ENCODE measurements at regions not wholly inside any gene's neighbourhood (a gene's known extent, or its start where the extent isn't known, plus 50 kb on each side); places are given as distances from the start of the nearest gene placed in this dataset.

DNA sequence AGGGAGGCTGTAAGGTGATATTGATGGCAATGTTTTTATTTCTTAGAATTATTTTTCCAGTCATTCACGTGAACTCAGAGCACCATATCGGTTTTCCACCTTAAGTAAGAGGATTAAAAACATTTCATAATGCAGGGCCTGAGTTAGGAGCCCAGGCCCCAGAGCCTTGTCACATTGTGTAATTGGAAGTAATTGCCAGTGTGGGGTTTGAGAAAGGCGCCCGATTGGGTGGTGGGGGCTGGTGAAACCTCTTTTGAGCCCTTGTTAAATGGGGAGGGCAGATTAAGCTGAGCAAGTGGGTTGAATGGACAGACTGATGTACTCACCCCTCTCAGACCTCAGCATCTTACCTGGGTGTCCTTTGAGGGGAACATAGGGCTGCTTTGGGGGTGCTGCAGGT, 116.7 kb upstream of the PITX1 start:
- Histone ChIP-seq H3K36me3 (ENCODE audit: insufficient read depth, low read length) (no peaks in the 10 kb centered on the region), H4K20me1 (ENCODE audit: insufficient read depth, low read length) (no peaks in the 10 kb centered on the region), H3K9ac (ENCODE audit: low read depth, low read length) (no peak overlapping the region), H3K79me2 (ENCODE audit: insufficient read depth, low read length) (no peaks in the 10 kb centered on the region), H3K9me3 (ENCODE audit: insufficient read depth, low read length, severe bottlenecking) (peaks cover 2% of the 10 kb centered on the region), H3K4me3 (ENCODE audit: low read depth in 1 of 2, low read length in 2 of 2) (no peak overlapping the region), H2AFZ (ENCODE audit: low read depth, low read length) (no peak overlapping the region), H3K4me2 (ENCODE audit: insufficient read depth, low read length) (no peak overlapping the region), H3K27me3 (ENCODE audit: insufficient read depth, low read length, poor library complexity) (peaks cover 2% of the 10 kb centered on the region), H3K27ac (ENCODE audit: low read length) (no peak overlapping the region), H3K4me1 (ENCODE audit: insufficient read depth, low read length) (no peaks in the 10 kb centered on the region)
- TF ChIP-seq, protein P1, sequence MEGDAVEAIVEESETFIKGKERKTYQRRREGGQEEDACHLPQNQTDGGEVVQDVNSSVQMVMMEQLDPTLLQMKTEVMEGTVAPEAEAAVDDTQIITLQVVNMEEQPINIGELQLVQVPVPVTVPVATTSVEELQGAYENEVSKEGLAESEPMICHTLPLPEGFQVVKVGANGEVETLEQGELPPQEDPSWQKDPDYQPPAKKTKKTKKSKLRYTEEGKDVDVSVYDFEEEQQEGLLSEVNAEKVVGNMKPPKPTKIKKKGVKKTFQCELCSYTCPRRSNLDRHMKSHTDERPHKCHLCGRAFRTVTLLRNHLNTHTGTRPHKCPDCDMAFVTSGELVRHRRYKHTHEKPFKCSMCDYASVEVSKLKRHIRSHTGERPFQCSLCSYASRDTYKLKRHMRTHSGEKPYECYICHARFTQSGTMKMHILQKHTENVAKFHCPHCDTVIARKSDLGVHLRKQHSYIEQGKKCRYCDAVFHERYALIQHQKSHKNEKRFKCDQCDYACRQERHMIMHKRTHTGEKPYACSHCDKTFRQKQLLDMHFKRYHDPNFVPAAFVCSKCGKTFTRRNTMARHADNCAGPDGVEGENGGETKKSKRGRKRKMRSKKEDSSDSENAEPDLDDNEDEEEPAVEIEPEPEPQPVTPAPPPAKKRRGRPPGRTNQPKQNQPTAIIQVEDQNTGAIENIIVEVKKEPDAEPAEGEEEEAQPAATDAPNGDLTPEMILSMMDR (IDR thresholded peaks at IDR 0.05; ENCODE audit: borderline replicate concordance, extremely low read depth, low read length, poor library complexity, severe bottlenecking): no peak
- TF ChIP-seq EZH2 (IDR thresholded peaks at IDR 0.05; ENCODE audit: borderline replicate concordance, low read depth, low read length, severe bottlenecking): no peak
- DNase-seq (no peak), ATAC-seq (ENCODE audit: insufficient read depth, low read depth) (no peak)

DNA sequence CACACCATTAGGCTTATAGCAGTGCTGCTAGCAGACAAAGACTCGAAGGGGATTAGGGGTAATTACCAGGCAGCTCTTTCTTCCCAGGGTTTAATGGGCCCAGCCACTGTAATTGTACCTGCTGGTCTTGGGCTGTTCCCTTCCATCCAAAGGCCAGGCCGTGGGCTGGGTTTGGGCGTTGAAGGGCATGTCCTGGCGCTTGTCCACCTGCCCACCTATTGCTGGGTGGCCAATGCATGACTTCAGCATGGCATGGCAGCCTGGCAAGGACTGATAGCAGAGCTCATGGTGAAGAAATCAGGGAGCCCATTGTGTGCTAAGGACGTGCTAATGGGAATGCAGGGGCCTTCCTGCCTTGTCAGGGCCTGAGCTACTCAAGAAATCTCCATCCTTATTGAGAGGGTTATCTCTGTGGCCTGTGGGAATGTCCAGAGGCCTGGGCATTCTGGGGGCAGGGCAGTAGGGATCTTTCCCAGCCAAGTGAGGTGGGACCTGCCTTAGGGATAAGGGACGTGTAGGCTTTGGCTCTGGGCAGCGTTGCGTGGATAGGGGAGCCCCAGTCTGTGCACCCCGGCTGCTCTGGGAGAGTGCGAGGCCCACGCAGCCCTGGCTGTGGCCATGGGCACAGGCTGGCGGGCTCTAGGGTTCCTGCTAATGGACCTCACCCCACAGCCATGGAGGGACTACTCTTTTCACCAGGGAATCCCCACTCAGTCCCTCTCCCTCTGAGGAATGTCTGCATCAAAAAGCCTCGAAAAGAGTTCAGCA, 116.1 kb upstream of the PITX1 start:
- no peak overlapping the region for H3K4me2 ChIP-seq (ENCODE audit: insufficient read depth, low read length)
- no peak overlapping the region for H3K9ac ChIP-seq (ENCODE audit: low read depth, low read length)
- no peaks in the 10 kb centered on the region for H4K20me1 ChIP-seq (ENCODE audit: insufficient read depth, low read length)
- no peak for TF ChIP-seq EZH2 (IDR thresholded peaks at IDR 0.05; ENCODE audit: borderline replicate concordance, low read depth, low read length, severe bottlenecking)
- TF ChIP-seq, protein P1 (IDR thresholded peaks at IDR 0.05; ENCODE audit: borderline replicate concordance, extremely low read depth, low read length, poor library complexity, severe bottlenecking): no peak
- H3K4me3 ChIP-seq (ENCODE audit: low read depth in 1 of 2, low read length in 2 of 2): no peak overlapping the region
- H3K4me1 ChIP-seq (ENCODE audit: insufficient read depth, low read length): no peaks in the 10 kb centered on the region
- no peak for ATAC-seq (ENCODE audit: insufficient read depth, low read depth)
- no peak overlapping the region for H2AFZ ChIP-seq (ENCODE audit: low read depth, low read length)
- H3K36me3 ChIP-seq (ENCODE audit: insufficient read depth, low read length): no peaks in the 10 kb centered on the region
- H3K27me3 ChIP-seq (ENCODE audit: insufficient read depth, low read length, poor library complexity): peaks cover 6% of the 10 kb centered on the region
- H3K79me2 ChIP-seq (ENCODE audit: insufficient read depth, low read length): no peaks in the 10 kb centered on the region
- H3K27ac ChIP-seq (ENCODE audit: low read length): no peak overlapping the region
- DNase-seq: no peak
- peaks cover 2% of the 10 kb centered on the region for H3K9me3 ChIP-seq (ENCODE audit: insufficient read depth, low read length, severe bottlenecking)

DNA sequence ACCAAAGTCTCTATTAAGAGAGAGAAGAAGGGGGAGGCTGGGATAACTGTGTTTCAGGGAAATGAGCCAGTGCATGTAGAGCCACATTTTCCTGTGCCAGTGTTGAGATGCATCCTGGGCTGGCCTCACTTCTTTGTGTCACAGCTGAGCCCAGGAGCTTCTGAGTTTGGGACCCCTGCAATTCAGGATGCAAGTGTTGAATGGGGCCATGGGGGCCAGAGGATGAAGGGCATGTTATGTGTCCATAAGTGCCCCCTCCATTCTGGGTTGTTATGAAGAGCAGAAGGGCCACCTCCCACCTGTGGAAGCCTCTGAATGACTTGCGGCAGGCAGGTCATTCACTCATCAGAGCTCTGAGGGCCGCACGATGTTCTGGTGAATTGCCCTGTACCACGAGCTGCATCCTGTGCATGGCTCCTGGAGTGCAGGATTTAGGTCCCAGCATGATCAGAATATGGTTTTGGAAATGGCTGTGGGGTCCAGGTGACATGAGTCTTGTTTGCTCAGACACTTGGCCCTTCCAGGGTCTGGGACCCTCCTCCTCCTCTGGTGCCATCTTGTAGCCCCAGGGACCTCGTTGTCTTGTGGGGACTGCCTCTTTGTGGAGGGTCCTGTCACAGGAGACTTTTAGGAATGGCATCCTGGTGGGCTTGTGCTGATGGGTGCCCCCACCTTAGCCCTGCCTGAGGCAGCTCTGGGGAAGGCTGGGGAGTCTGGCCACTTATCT, 115.4 kb upstream of the PITX1 start:
- H3K27ac ChIP-seq (ENCODE audit: low read length): no peak overlapping the region

More for the DNA sequence above, 115.4 kb upstream of the PITX1 start:
- no peak for ATAC-seq (ENCODE audit: insufficient read depth, low read depth)
- Histone ChIP-seq H3K9me3 (ENCODE audit: insufficient read depth, low read length, severe bottlenecking) (peaks cover 2% of the 10 kb centered on the region), H3K36me3 (ENCODE audit: insufficient read depth, low read length) (no peaks in the 10 kb centered on the region), H3K9ac (ENCODE audit: low read depth, low read length) (no peak overlapping the region), H3K4me2 (ENCODE audit: insufficient read depth, low read length) (no peak overlapping the region), H3K4me1 (ENCODE audit: insufficient read depth, low read length) (no peaks in the 10 kb centered on the region), H3K4me3 (ENCODE audit: low read depth in 1 of 2, low read length in 2 of 2) (no peak overlapping the region), H3K27me3 (ENCODE audit: insufficient read depth, low read length, poor library complexity) (peaks cover 8% of the 10 kb centered on the region), H2AFZ (ENCODE audit: low read depth, low read length) (no peak overlapping the region), H3K79me2 (ENCODE audit: insufficient read depth, low read length) (no peaks in the 10 kb centered on the region), H4K20me1 (ENCODE audit: insufficient read depth, low read length) (no peaks in the 10 kb centered on the region)
- TF ChIP-seq, protein P1 (IDR thresholded peaks at IDR 0.05; ENCODE audit: borderline replicate concordance, extremely low read depth, low read length, poor library complexity, severe bottlenecking): no peak
- no peak for TF ChIP-seq EZH2 (IDR thresholded peaks at IDR 0.05; ENCODE audit: borderline replicate concordance, low read depth, low read length, severe bottlenecking)
- no peak for DNase-seq
